GM12891 (cell line): ENCODE measurements at regions not wholly inside any gene's neighbourhood (a gene's known extent, or its start where the extent isn't known, plus 50 kb on each side); places are given as distances from the start of the nearest gene placed in this dataset.
"Not testable (repeated sequence)": the region's sequence is repeated elsewhere in the genome, so short reads cannot be mapped to it uniquely, and the experiment has no call there.

ENCODE experiments used
- DNase-seq: peaks from one replicate; pipeline ENCODE4 v3.0.0; 2011; ENCODE audit warnings: low spot score; ENCODE audit not compliant: insufficient read length
- FAIRE-seq: peaks from 2 replicates; lab custom pipeline; 2011; peaks lifted over from hg19 to GRCh38; lab: Jason Lieb, UNC
- PAX5 ChIP-seq: IDR thresholded peaks from 2 replicates; pipeline ENCODE4 v1.6.1; 2011; ENCODE audit warnings: low read length, moderate library complexity, mild to moderate bottlenecking; ENCODE audit not compliant: insufficient read depth, severe bottlenecking
- POLR2A ChIP-seq: IDR thresholded peaks from 2 replicates; pipeline ENCODE4 v1.6.1; 2011; ENCODE audit warnings: low read depth, low read length, control low read depth
- POLR2AphosphoS5 ChIP-seq: IDR thresholded peaks from 2 replicates; pipeline ENCODE4 v1.6.1; 2011; ENCODE audit warnings: low read depth, low read length, control low read depth
- POU2F2 ChIP-seq: IDR thresholded peaks from 2 replicates; pipeline ENCODE4 v1.6.1; 2011; ENCODE audit warnings: low read depth, mild to moderate bottlenecking, control low read depth, low read length, moderate library complexity
- SPI1 ChIP-seq: IDR thresholded peaks from 2 replicates; pipeline ENCODE4 v1.6.1; 2011; ENCODE audit warnings: low read depth, low read length, control low read depth
- TAF1 ChIP-seq: IDR thresholded peaks from 2 replicates; pipeline ENCODE4 v1.6.1; 2011; ENCODE audit warnings: low read depth, low read length, control low read depth

- DNase-seq (no peak), FAIRE-seq (no peak)
- TF ChIP-seq POLR2A (no peak), SPI1 (no peak), PAX5 (no peak)
Observed at GRCh38 chr16:35146723-35147458, 1687.5 kb downstream of the TP53TG3F start.

GRCh38 chr16:35147556-35148504, 1688.4 kb downstream of the TP53TG3F start:
- FAIRE-seq (no peak), DNase-seq (no peak)
- TF ChIP-seq SPI1 = no peak
- no peak for TF ChIP-seq POLR2A
- no peak for TF ChIP-seq POU2F2
- no peak for TF ChIP-seq PAX5
- TF ChIP-seq TAF1 = no peak
- TF ChIP-seq POLR2AphosphoS5 = no peak

GRCh38 chr16:35148748-35149147, 1689.3 kb downstream of the TP53TG3F start:
- DNase-seq = no peak
- TF ChIP-seq POLR2A (no peak), TAF1 (no peak), POU2F2 (no peak), SPI1 (no peak), PAX5 (no peak), POLR2AphosphoS5 (no peak)
- no peak for FAIRE-seq

DNA sequence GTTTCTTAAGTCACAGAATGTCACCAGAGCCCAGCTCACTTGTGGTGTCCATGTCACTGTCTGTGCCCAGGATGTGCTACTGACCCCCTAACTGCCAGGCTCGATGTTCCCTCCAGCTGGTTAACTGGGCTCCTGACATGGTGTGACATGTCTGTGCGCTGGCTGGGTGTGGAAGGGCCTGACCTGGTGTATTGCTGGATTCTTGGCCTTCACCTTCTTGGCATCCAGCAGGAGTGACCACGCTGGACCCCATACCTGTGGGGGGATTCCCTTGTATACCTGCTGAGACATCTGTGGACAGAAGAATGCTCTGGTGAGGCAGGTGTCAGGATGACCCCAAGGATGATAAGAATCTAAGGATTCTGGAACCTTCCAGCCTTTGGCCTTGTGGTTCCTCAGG, 1690.1 kb downstream of the TP53TG3F start:
- no peak for DNase-seq
- no peak for FAIRE-seq
- TF ChIP-seq TAF1 = no peak
- TF ChIP-seq POLR2A = no peak
- no peak for TF ChIP-seq SPI1
- TF ChIP-seq POLR2AphosphoS5 = no peak

- DNase-seq (no peak), FAIRE-seq (no peak)
- TF ChIP-seq POLR2AphosphoS5 (no peak), PAX5 (no peak), TAF1 (no peak), POU2F2 (no peak), POLR2A (no peak), SPI1 (no peak)
Observed at GRCh38 chr16:35150805-35151312, 1691.4 kb downstream of the TP53TG3F start.

DNA sequence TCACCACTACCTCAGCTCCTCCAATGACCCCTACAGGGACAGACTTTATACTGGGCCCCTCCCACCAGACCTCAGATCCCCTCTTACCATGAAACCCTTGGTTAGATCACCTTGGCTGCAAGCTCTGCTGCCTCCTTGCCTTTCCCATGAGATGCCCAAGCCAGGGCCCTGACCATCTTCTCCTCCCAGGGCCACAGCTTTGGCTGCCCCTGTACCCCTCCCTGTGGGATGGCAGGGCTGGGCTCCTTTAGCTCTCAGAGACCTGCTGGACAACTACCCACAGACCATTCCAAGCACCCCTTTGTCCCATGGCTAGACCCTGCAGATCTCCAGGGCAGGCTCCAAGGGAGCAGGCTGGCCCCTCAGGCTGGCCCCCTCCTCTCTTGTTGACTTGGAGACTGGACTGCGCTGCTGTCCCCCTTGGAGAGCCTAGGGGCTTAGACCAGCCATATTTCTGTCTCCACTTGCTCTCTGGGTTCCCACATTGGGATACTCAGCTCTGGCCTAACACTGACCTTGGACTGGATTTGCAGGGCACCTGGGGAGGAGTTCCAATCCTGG, 1692.7 kb downstream of the TP53TG3F start:
- DNase-seq (no peak), FAIRE-seq (no peak)
- TF ChIP-seq POLR2A = no peak
- TF ChIP-seq SPI1 = no peak
- no peak for TF ChIP-seq PAX5
- TF ChIP-seq TAF1 = no peak
- TF ChIP-seq POLR2AphosphoS5 = no peak
- TF ChIP-seq POU2F2 = no peak

- DNase-seq = no peak
- FAIRE-seq = no peak
- no peak for TF ChIP-seq POLR2AphosphoS5
- no peak for TF ChIP-seq POLR2A
- TF ChIP-seq POU2F2 = no peak
- TF ChIP-seq SPI1 = no peak
- TF ChIP-seq PAX5 = no peak
- TF ChIP-seq TAF1 = no peak
Observed at GRCh38 chr16:35154627-35155026, 1695.2 kb downstream of the TP53TG3F start.

- FAIRE-seq, DNase-seq: not testable (repeated sequence)
Observed at GRCh38 chr16:35157549-35157948, 1698.1 kb downstream of the TP53TG3F start.

DNA sequence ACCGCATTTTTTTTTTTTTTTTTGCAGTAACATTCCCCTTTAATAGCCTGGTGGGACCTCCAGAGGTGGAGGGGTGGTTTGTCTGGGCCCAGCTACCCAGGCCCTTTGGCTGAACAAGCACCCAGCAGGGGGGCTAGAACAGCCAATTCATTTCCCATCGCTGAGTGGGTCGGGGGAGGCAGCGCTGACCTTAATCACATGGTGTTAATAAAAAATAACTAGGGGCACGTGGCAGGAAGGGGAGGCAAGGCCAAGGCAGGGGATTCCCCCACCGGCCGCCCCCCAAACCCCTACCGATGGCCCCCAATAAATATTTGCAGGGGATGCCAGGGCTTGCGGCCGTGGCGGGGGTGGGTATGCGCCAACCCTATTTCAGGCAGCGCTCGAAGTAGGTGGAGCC, 1709.9 kb downstream of the TP53TG3F start:
- FAIRE-seq, DNase-seq: not testable (repeated sequence)

- not testable (repeated sequence) for FAIRE-seq, DNase-seq
Observed at GRCh38 chr16:35170061-35170460, 1710.6 kb downstream of the TP53TG3F start.
